ENCODE measurements at regions not wholly inside any gene's neighbourhood (a gene's known extent, or its start where the extent isn't known, plus 50 kb on each side); places are given as distances from the start of the nearest gene placed in this dataset.

GRCh38 chr14:71742485-71742884 is 189.7 kb upstream of the RGS6 start:
- H4K20me1 ChIP-seq (ENCODE audit: insufficient read depth): no peaks in the 10 kb centered on the region
- TF ChIP-seq, protein P1, sequence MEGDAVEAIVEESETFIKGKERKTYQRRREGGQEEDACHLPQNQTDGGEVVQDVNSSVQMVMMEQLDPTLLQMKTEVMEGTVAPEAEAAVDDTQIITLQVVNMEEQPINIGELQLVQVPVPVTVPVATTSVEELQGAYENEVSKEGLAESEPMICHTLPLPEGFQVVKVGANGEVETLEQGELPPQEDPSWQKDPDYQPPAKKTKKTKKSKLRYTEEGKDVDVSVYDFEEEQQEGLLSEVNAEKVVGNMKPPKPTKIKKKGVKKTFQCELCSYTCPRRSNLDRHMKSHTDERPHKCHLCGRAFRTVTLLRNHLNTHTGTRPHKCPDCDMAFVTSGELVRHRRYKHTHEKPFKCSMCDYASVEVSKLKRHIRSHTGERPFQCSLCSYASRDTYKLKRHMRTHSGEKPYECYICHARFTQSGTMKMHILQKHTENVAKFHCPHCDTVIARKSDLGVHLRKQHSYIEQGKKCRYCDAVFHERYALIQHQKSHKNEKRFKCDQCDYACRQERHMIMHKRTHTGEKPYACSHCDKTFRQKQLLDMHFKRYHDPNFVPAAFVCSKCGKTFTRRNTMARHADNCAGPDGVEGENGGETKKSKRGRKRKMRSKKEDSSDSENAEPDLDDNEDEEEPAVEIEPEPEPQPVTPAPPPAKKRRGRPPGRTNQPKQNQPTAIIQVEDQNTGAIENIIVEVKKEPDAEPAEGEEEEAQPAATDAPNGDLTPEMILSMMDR (conservative IDR thresholded peaks at IDR 0.05): no peak
- no peak for TF ChIP-seq EZH2 (IDR thresholded peaks at IDR 0.05; ENCODE audit: low read depth)
- H3K79me2 ChIP-seq (ENCODE audit: low read depth): no peaks in the 10 kb centered on the region
- no peak overlapping the region for H3K27ac ChIP-seq
- no peaks in the 10 kb centered on the region for H3K9me3 ChIP-seq (ENCODE audit: insufficient read depth, low read depth)
- no peak overlapping the region for H3K4me2 ChIP-seq
- no peak overlapping the region for H2AFZ ChIP-seq
- intact Hi-C loops (cut with micrococcal nuclease; ENCODE audit: unreplicated experiment): no loop called here
- no peaks in the 10 kb centered on the region for H3K27me3 ChIP-seq (ENCODE audit: insufficient read depth, low read depth)
- peaks cover 17% of the 10 kb centered on the region; the same call in 1 of the 2 replicates for H3K36me3 ChIP-seq (ENCODE audit: low read depth)
- H3K4me1 ChIP-seq (replicated peaks; ENCODE audit: insufficient read depth): 0 out of 2 replicates have a peak, but pooled peaks cover 10% of the 10 kb centered on the region
- no peak overlapping the region for H3K4me3 ChIP-seq
- H3K9me2 ChIP-seq (ENCODE audit: insufficient read depth): no peaks in the 10 kb centered on the region
- no peak for DNase-seq
- no TSS peak for BruUV-seq (replicated peaks)
- H3F3A ChIP-seq (ENCODE audit: insufficient read depth, low read depth): peaks cover 19% of the 10 kb centered on the region
- ChIA-PET POLR2A (ENCODE audit: unreplicated experiment) (interaction anchor here (0.6 kb wide), 1 partner anchor 17 kb away, joined by 4 read pairs; no protein-coding TSS in a partner anchor), CTCF (no interaction called here)

GRCh38 chr14:71745072-71745471 is 187.2 kb upstream of the RGS6 start:
- Histone ChIP-seq H3K79me2 (ENCODE audit: low read depth) (no peaks in the 10 kb centered on the region), H3K9me3 (ENCODE audit: insufficient read depth, low read depth) (no peaks in the 10 kb centered on the region), H4K20me1 (ENCODE audit: insufficient read depth) (no peaks in the 10 kb centered on the region), H2AFZ (no peak overlapping the region), H3K9me2 (ENCODE audit: insufficient read depth) (no peaks in the 10 kb centered on the region), H3K36me3 (ENCODE audit: low read depth) (no peaks in the 10 kb centered on the region), H3K4me2 (no peak overlapping the region), H3K4me1 (replicated peaks; ENCODE audit: insufficient read depth) (no peaks in the 10 kb centered on the region), H3K27me3 (ENCODE audit: insufficient read depth, low read depth) (no peaks in the 10 kb centered on the region), H3F3A (ENCODE audit: insufficient read depth, low read depth) (peaks cover 5% of the 10 kb centered on the region; the same call in 1 of the 2 replicates), H3K4me3 (no peak overlapping the region), H3K27ac (no peak overlapping the region)
- POLR2A ChIA-PET (ENCODE audit: unreplicated experiment): no interaction called here
- no peak for TF ChIP-seq EZH2 (IDR thresholded peaks at IDR 0.05; ENCODE audit: low read depth)
- TF ChIP-seq, protein P1 (conservative IDR thresholded peaks at IDR 0.05): no peak
- DNase-seq: no peak
- BruUV-seq (replicated peaks): no TSS peak
- intact Hi-C loops (cut with micrococcal nuclease; ENCODE audit: unreplicated experiment): no loop called here
- CTCF ChIA-PET: interaction anchor here (0.7 kb wide), 1 partner anchor 59 kb away, joined by 6 read pairs; no protein-coding TSS in a partner anchor

- no peaks in the 10 kb centered on the region for H3K36me3 ChIP-seq (ENCODE audit: low read depth)
- ChIA-PET CTCF (no interaction called here), POLR2A (ENCODE audit: unreplicated experiment) (no interaction called here)
Measured at GRCh38 chr14:71748196-71748595, 184.0 kb upstream of the RGS6 start.

More at GRCh38 chr14:71748196-71748595, 184.0 kb upstream of the RGS6 start:
- Histone ChIP-seq H3F3A (ENCODE audit: insufficient read depth, low read depth) (no peaks in the 10 kb centered on the region; the same call in 1 of the 2 replicates), H3K9me2 (ENCODE audit: insufficient read depth) (no peaks in the 10 kb centered on the region), H3K4me3 (no peak overlapping the region), H3K9me3 (ENCODE audit: insufficient read depth, low read depth) (no peaks in the 10 kb centered on the region), H3K27me3 (ENCODE audit: insufficient read depth, low read depth) (no peaks in the 10 kb centered on the region), H3K79me2 (ENCODE audit: low read depth) (no peaks in the 10 kb centered on the region), H3K27ac (no peak overlapping the region), H4K20me1 (ENCODE audit: insufficient read depth) (no peaks in the 10 kb centered on the region), H2AFZ (no peak overlapping the region), H3K4me2 (no peak overlapping the region), H3K4me1 (replicated peaks; ENCODE audit: insufficient read depth) (no peaks in the 10 kb centered on the region)
- no TSS peak for BruUV-seq (replicated peaks)
- DNase-seq: no peak
- intact Hi-C loops (cut with micrococcal nuclease; ENCODE audit: unreplicated experiment): no loop called here
- TF ChIP-seq, protein P1 (conservative IDR thresholded peaks at IDR 0.05): no peak

All from PC-9 (cell line).